IMR-90 (cell line): ENCODE measurements at regions not wholly inside any gene's neighbourhood (a gene's known extent, or its start where the extent isn't known, plus 50 kb on each side); places are given as distances from the start of the nearest gene placed in this dataset.

Experiments used
- ATAC-seq: fragments of 200-7000 bp; cut with Tn5 transposase; 2 replicates; pipeline ENCODE4 v1.9.1; 2020; ENCODE audit warnings: low read depth, mild to moderate bottlenecking, moderate library complexity
- BruUV-seq: library from RNA; stranded (reverse); fragments of 400-500 nt; replicated peaks from 2 replicates; lab custom pipeline; 2021; lab: Mats Ljungman, UMichigan
- CTCF ChIA-PET: fragments of 300-600 bp; formaldehyde crosslinking; extraction: SDS; loops from one replicate; lab custom pipeline; 2021; ENCODE audit warnings: antibody characterized with exemption; lab: Yijun Ruan, JAX
- POLR2A ChIA-PET: fragments of 300-600 bp; sonication (Branson Sonifier 250); formaldehyde crosslinking; loops from one replicate; lab custom pipeline; 2022; ENCODE audit warnings: antibody characterized with exemption; ENCODE audit not compliant: unreplicated experiment; lab: Charles Lee
- DNase-seq: peaks from one replicate; pipeline ENCODE4 v3.0.0; 2013
- H2AFZ ChIP-seq: replicated peaks from 2 replicates; pipeline ENCODE3; 2013; ENCODE audit warnings: low read length, mild to moderate bottlenecking; ENCODE audit not compliant: poor library complexity
- H2AK5ac ChIP-seq: 2 replicates; pipeline ENCODE4 v1.6.1; 2013; ENCODE audit warnings: low read depth, low read length, inconsistent platforms
- H2AK9ac ChIP-seq: replicated peaks from 2 replicates; pipeline ENCODE3; 2013; ENCODE audit warnings: mild to moderate bottlenecking, low read depth, low read length, moderate library complexity; ENCODE audit not compliant: poor library complexity
- H2BK120ac ChIP-seq: 2 replicates; pipeline ENCODE4 v1.6.1; 2013; ENCODE audit warnings: low read depth, low read length, inconsistent platforms
- H2BK15ac ChIP-seq: 3 replicates; pipeline ENCODE4 v1.6.1; 2013; ENCODE audit warnings: low read depth, low read length, inconsistent platforms
- H2BK20ac ChIP-seq: 2 replicates; pipeline ENCODE4 v1.6.1; 2013; ENCODE audit warnings: low read depth, mild to moderate bottlenecking, inconsistent platforms, low read length, moderate library complexity
- H2BK5ac ChIP-seq: 2 replicates; pipeline ENCODE4 v1.6.1; 2013; ENCODE audit warnings: mild to moderate bottlenecking, low read depth, low read length, inconsistent platforms; ENCODE audit not compliant: poor library complexity, severe bottlenecking
- H3K14ac ChIP-seq: replicated peaks from 2 replicates; pipeline ENCODE4 v1.6.1; 2013; ENCODE audit warnings: low read depth, low read length, inconsistent platforms
- H3K18ac ChIP-seq: 2 replicates; pipeline ENCODE4 v1.6.1; 2013; ENCODE audit warnings: low read depth, low read length, control low read depth
- H3K23ac ChIP-seq: 2 replicates; pipeline ENCODE4 v1.6.1; 2013; ENCODE audit warnings: low read depth, low read length, inconsistent platforms
- H3K27ac ChIP-seq: 2 replicates; pipeline ENCODE4 v1.5.1; 2013; ENCODE audit warnings: mild to moderate bottlenecking, control low read depth, low read length; ENCODE audit not compliant: insufficient read depth
- H3K27me3 ChIP-seq: 2 replicates; pipeline ENCODE4 v1.6.1; 2013; ENCODE audit warnings: low read length; ENCODE audit not compliant: control insufficient read depth, insufficient read depth
- H3K36me3 ChIP-seq: 2 replicates; pipeline ENCODE4 v1.6.1; 2013; ENCODE audit warnings: low read length, mixed read lengths; ENCODE audit not compliant: control insufficient read depth, insufficient read depth
- H3K4ac ChIP-seq: 2 replicates; pipeline ENCODE4 v1.6.1; 2013; ENCODE audit warnings: low read depth, low read length, inconsistent platforms
- H3K4me1 ChIP-seq: 2 replicates; pipeline ENCODE4 v1.6.1; 2013; ENCODE audit warnings: low read length, mixed read lengths; ENCODE audit not compliant: control insufficient read depth, insufficient read depth
- H3K4me2 ChIP-seq: 2 replicates; pipeline ENCODE4 v1.6.1; 2013; ENCODE audit warnings: low read depth, mild to moderate bottlenecking, control low read depth, low read length, moderate library complexity
- H3K4me3 ChIP-seq: 2 replicates; pipeline ENCODE4 v1.5.1; 2013; ENCODE audit warnings: low read depth, mild to moderate bottlenecking, control low read depth, low read length, moderate library complexity; ENCODE audit not compliant: insufficient read depth
- H3K56ac ChIP-seq: 2 replicates; pipeline ENCODE4 v1.6.1; 2013; ENCODE audit warnings: low read length, inconsistent platforms; ENCODE audit not compliant: insufficient read depth; ENCODE audit errors: extremely low read depth
- H3K79me1 ChIP-seq, 2 experiments: 2 replicates each; pipeline ENCODE4 v1.6.1; 2013; ENCODE audit warnings: low read length in 2 of 2, inconsistent platforms in 1 of 2, low read depth in 1 of 2
- H3K9ac ChIP-seq: 2 replicates; pipeline ENCODE4 v1.6.1; 2013; ENCODE audit warnings: low read depth, low read length, control low read depth
- H3K9me1 ChIP-seq: 2 replicates; pipeline ENCODE4 v1.6.1; 2013; ENCODE audit warnings: low read length, inconsistent platforms; ENCODE audit not compliant: insufficient read depth
- H3K9me3 ChIP-seq: 2 replicates; pipeline ENCODE4 v1.6.1; 2013; ENCODE audit warnings: low read length; ENCODE audit not compliant: control insufficient read depth, insufficient read depth
- H4K20me1 ChIP-seq: 2 replicates; pipeline ENCODE4 v1.6.1; 2013; ENCODE audit warnings: low read length, inconsistent platforms; ENCODE audit not compliant: insufficient read depth
- H4K5ac ChIP-seq: 2 replicates; pipeline ENCODE4 v1.6.1; 2013; ENCODE audit warnings: mild to moderate bottlenecking, low read depth, low read length, control low read depth
- H4K8ac ChIP-seq, 2 experiments: 2 replicates each; pipeline ENCODE4 v1.6.1; 2013; ENCODE audit warnings: low read depth in 2 of 2, low read length in 2 of 2, control low read depth in 1 of 2, inconsistent platforms in 1 of 2
- H4K91ac ChIP-seq: 2 replicates; pipeline ENCODE4 v1.6.1; 2013; ENCODE audit warnings: low read depth, low read length, inconsistent platforms; ENCODE audit not compliant: insufficient read depth
- MAZ ChIP-seq: IDR thresholded peaks from 2 replicates; pipeline ENCODE4 v1.6.1; 2012; ENCODE audit warnings: low read depth, mild to moderate bottlenecking, low read length, improper control_type of control experiment, moderate library complexity, borderline replicate concordance
- MXI1 ChIP-seq: IDR thresholded peaks from 2 replicates; pipeline ENCODE4 v1.6.1; 2012; ENCODE audit warnings: low read depth, mild to moderate bottlenecking, low read length, moderate library complexity, borderline replicate concordance
- USF2 ChIP-seq: fragments of 150-350 bp; IDR thresholded peaks from 2 replicates; pipeline ENCODE4 v1.6.1; 2017; ENCODE audit warnings: mild to moderate bottlenecking, antibody characterized with exemption, low read length, low read depth
- WGBS, 2 experiments: methylation state at CpG; one replicate each; pipeline versions ENCODE4 v1.1.5 to v1.1.7; 2013; ENCODE audit warnings: missing lambda C conversion rate in 2 of 2; ENCODE audit not compliant: insufficient read length in 1 of 2; ENCODE audit errors: extremely low coverage in 2 of 2; 5-methylcytosine and 5-hydroxymethylcytosine counted together
- dilution Hi-C: fragments of 300-500 bp; cut with HindIII; formaldehyde crosslinking; loops from one replicate; pipeline ENCODE4 v1.14.3; 2018; ENCODE audit warnings: low sequenced_read_pairs; ENCODE audit not compliant: unreplicated experiment
- in situ Hi-C: fragments of 300-500 bp; cut with MboI; formaldehyde crosslinking; loops from 3 replicates; pipeline ENCODE4 v1.14.3; 2019; ENCODE audit warnings: low sequenced_read_pairs, inconsistent platforms, mixed read lengths
- intact Hi-C: fragments of 100-400 bp; cut with micrococcal nuclease; formaldehyde crosslinking; loops from 2 replicates; pipeline ENCODE4 v1.10.0; 2022

GRCh38 chr5:53298841-53299240 lies 181.6 kb upstream of the FST start:
- no peak overlapping the region for H3K23ac ChIP-seq
- H3K9ac ChIP-seq, result no peak overlapping the region
- no peak overlapping the region for H3K4me3 ChIP-seq
- H3K14ac ChIP-seq, result no peak overlapping the region
- H4K20me1 ChIP-seq, result no peaks in the 10 kb centered on the region
- H3K56ac ChIP-seq, result no peak overlapping the region
- H2AK5ac ChIP-seq, result no peak overlapping the region
- ChIA-PET POLR2A (no interaction called here), CTCF (no interaction called here)
- dilution Hi-C loops (no loop called here), intact Hi-C loops (no loop called here), in situ Hi-C loops (no loop called here)
- no peaks in the 10 kb centered on the region for H3K36me3 ChIP-seq
- H2BK15ac ChIP-seq, result no peak overlapping the region
- H2BK5ac ChIP-seq, result no peak overlapping the region
- H4K8ac ChIP-seq, result no peak overlapping the region
- no peak overlapping the region for H3K18ac ChIP-seq
- no peak overlapping the region for H3K27ac ChIP-seq
- H2AFZ ChIP-seq, result no peak overlapping the region
- ATAC-seq, result no peak
- DNase-seq, result peak; percentile 67
- no TSS peak for BruUV-seq
- H3K9me3 ChIP-seq, result no peaks in the 10 kb centered on the region
- H4K5ac ChIP-seq, result no peak overlapping the region
- H4K91ac ChIP-seq, result no peak overlapping the region
- no peak overlapping the region for H2AK9ac ChIP-seq
- H2BK120ac ChIP-seq, result no peak overlapping the region
- no peak overlapping the region for H3K4me2 ChIP-seq
- peaks cover 6% of the 10 kb centered on the region for H3K27me3 ChIP-seq
- H3K4ac ChIP-seq, result no peak overlapping the region
- peaks cover 3% of the 10 kb centered on the region for H3K4me1 ChIP-seq
- H2BK20ac ChIP-seq, result no peak overlapping the region
- H3K9me1 ChIP-seq, result no peaks in the 10 kb centered on the region
- H3K79me1 ChIP-seq, result no peaks in the 10 kb centered on the region
- no peak for TF ChIP-seq MAZ
- no peak for TF ChIP-seq USF2
- TF ChIP-seq MXI1, result no peak
- no CpG with 5 or more reads among the region's 5 CpGs for WGBS, 2 experiments
